HT1080 (cell line): ENCODE measurements at regions not wholly inside any gene's neighbourhood (a gene's known extent, or its start where the extent isn't known, plus 50 kb on each side); places are given as distances from the start of the nearest gene placed in this dataset.

Source experiments
- DNase-seq: peaks from one replicate; pipeline ENCODE4 v3.0.0-alpha.2; 2015; ENCODE audit warnings: low read depth

GRCh38 chr3:59262076-59262498 is 212.3 kb upstream of the CFAP20DC start:
- no peak for DNase-seq

- DNase-seq, result no peak
These were observed 211.2 kb upstream of the CFAP20DC start for GRCh38 chr3:59261009-59261408.

GRCh38 chr3:59258550-59259260 is 208.9 kb upstream of the CFAP20DC start:
- DNase-seq, result no peak

- DNase-seq, result no peak
These were observed 207.7 kb upstream of the CFAP20DC start for GRCh38 chr3:59257506-59257905.

- DNase-seq, result no peak
These were observed 206.4 kb upstream of the CFAP20DC start for GRCh38 chr3:59256230-59256629.

- no peak for DNase-seq
These were observed 205.2 kb upstream of the CFAP20DC start for GRCh38 chr3:59254976-59255375.

GRCh38 chr3:59254433-59254832 is 204.6 kb upstream of the CFAP20DC start:
- DNase-seq, result no peak

- no peak for DNase-seq
These were observed 203.7 kb upstream of the CFAP20DC start for GRCh38 chr3:59253523-59253922.

- DNase-seq, result peak; percentile 68
These were observed 202.0 kb upstream of the CFAP20DC start for GRCh38 chr3:59251869-59252268.

GRCh38 chr3:59250600-59250999 is 200.8 kb upstream of the CFAP20DC start:
- DNase-seq, result no peak

- no peak for DNase-seq
These were observed 200.0 kb upstream of the CFAP20DC start for GRCh38 chr3:59249698-59250361.

- peak; percentile 76 for DNase-seq
These were observed 199.2 kb upstream of the CFAP20DC start for GRCh38 chr3:59249004-59249403.

- peak; percentile 61 for DNase-seq
These were observed 197.6 kb upstream of the CFAP20DC start for GRCh38 chr3:59247402-59247841.

GRCh38 chr3:59246719-59247401 is 197.0 kb upstream of the CFAP20DC start:
- no peak for DNase-seq

GRCh38 chr3:59245859-59246501 is 196.2 kb upstream of the CFAP20DC start:
- DNase-seq, result peak; percentile 89

- no peak for DNase-seq
These were observed 195.6 kb upstream of the CFAP20DC start for GRCh38 chr3:59245300-59245858.

GRCh38 chr3:59244343-59244742 is 194.5 kb upstream of the CFAP20DC start:
- DNase-seq, result no peak

- DNase-seq, result no peak
These were observed 193.7 kb upstream of the CFAP20DC start for GRCh38 chr3:59243476-59243875.

GRCh38 chr3:59240666-59241255 is 190.9 kb upstream of the CFAP20DC start:
- peak; percentile 74 for DNase-seq

- peak; percentile 89 for DNase-seq
These were observed 187.3 kb upstream of the CFAP20DC start for GRCh38 chr3:59237121-59237520.

GRCh38 chr3:59235634-59236012 is 185.8 kb upstream of the CFAP20DC start:
- DNase-seq, result no peak
